PC-3 (cell line): ENCODE measurements at regions not wholly inside any gene's neighbourhood (a gene's known extent, or its start where the extent isn't known, plus 50 kb on each side); places are given as distances from the start of the nearest gene placed in this dataset.

Experiments
- ATAC-seq: fragments of 200-7000 bp; cut with Tn5 transposase; 2 replicates; pipeline ENCODE4 v1.9.1; 2020; ENCODE audit warnings: mild to moderate bottlenecking, moderate library complexity
- BruUV-seq: library from RNA; stranded (reverse); fragments of 400-500 nt; replicated peaks from 2 replicates; lab custom pipeline; 2021; lab: Mats Ljungman, UMichigan
- CTCF ChIA-PET: fragments of 300-600 bp; sonication (Branson Sonifier 250); formaldehyde crosslinking; loops from one replicate; lab custom pipeline; 2022; ENCODE audit warnings: antibody characterized with exemption; lab: Charles Lee
- POLR2A ChIA-PET: fragments of 300-600 bp; sonication (Branson Sonifier 250); formaldehyde crosslinking; loops from one replicate; lab custom pipeline; 2022; ENCODE audit warnings: antibody characterized with exemption; ENCODE audit not compliant: unreplicated experiment; lab: Charles Lee
- DNase-seq: peaks from one replicate; pipeline ENCODE4 v3.0.0-alpha.2; 2015
- H2AFZ ChIP-seq: fragments of 300-600 bp; sonication (generic); 2 replicates; pipeline ENCODE4 v1.6.0; 2016; ENCODE audit warnings: antibody characterized with exemption, low read length
- H3F3A ChIP-seq: fragments of 300-600 bp; sonication (generic); one replicate; pipeline ENCODE4 v1.6.0; 2017; ENCODE audit warnings: antibody characterized with exemption, low read length, control low read depth, mild to moderate bottlenecking; ENCODE audit not compliant: unreplicated experiment
- H3K27ac ChIP-seq: fragments of 300-600 bp; sonication (generic); 2 replicates; pipeline ENCODE4 v1.5.1; 2016; ENCODE audit warnings: mild to moderate bottlenecking, low read length
- H3K27me3 ChIP-seq: fragments of 300-600 bp; sonication (generic); 2 replicates; pipeline ENCODE4 v1.6.1; 2016; ENCODE audit warnings: low read length, mixed read lengths
- H3K36me3 ChIP-seq: fragments of 300-600 bp; sonication (generic); 2 replicates; pipeline ENCODE4 v1.6.1; 2016; ENCODE audit warnings: low read depth, mixed run types, low read length, mixed read lengths
- H3K4me1 ChIP-seq: fragments of 300-600 bp; sonication (generic); 2 replicates; pipeline ENCODE4 v1.5.1; 2016; ENCODE audit warnings: low read length; ENCODE audit not compliant: insufficient read depth
- H3K4me2 ChIP-seq: fragments of 300-600 bp; sonication (generic); 2 replicates; pipeline ENCODE4 v1.6.0; 2016; ENCODE audit warnings: low read length
- H3K4me3 ChIP-seq: fragments of 300-600 bp; sonication (generic); 2 replicates; pipeline ENCODE4 v1.5.1; 2016; ENCODE audit warnings: mild to moderate bottlenecking, low read length, mixed read lengths
- H3K79me2 ChIP-seq: fragments of 300-600 bp; sonication (generic); 2 replicates; pipeline ENCODE4 v1.6.1; 2017; ENCODE audit warnings: low read length, mixed read lengths
- H3K9ac ChIP-seq: fragments of 300-600 bp; sonication (generic); 2 replicates; pipeline ENCODE4 v1.6.0; 2016; ENCODE audit warnings: mild to moderate bottlenecking, low read length
- H3K9me2 ChIP-seq: fragments of 300-600 bp; sonication (generic); replicated peaks from 2 replicates; pipeline ENCODE4 v1.6.1; 2016; ENCODE audit warnings: mixed run types, low read length, mixed read lengths
- H3K9me3 ChIP-seq: fragments of 300-600 bp; sonication (generic); 2 replicates; pipeline ENCODE4 v1.6.1; 2016; ENCODE audit warnings: low read length, mixed read lengths
- H4K20me1 ChIP-seq: fragments of 300-600 bp; sonication (generic); 2 replicates; pipeline ENCODE4 v1.6.1; 2016; ENCODE audit warnings: low read length, mixed read lengths
- EZH2 ChIP-seq: fragments of 300-600 bp; sonication (generic); IDR thresholded peaks from one replicate; pipeline ENCODE4 v1.6.1; 2017; ENCODE audit warnings: antibody characterized with exemption, mild to moderate bottlenecking, low read length; ENCODE audit not compliant: unreplicated experiment
- EZH2phosphoT487 ChIP-seq: fragments of 300-600 bp; sonication (generic); IDR thresholded peaks from 2 replicates; pipeline ENCODE4 v1.6.1; 2018; ENCODE audit warnings: mild to moderate bottlenecking, antibody characterized with exemption, low read length, borderline replicate concordance
- intact Hi-C: fragments of 100-400 bp; cut with micrococcal nuclease; formaldehyde crosslinking; loops from 2 replicates; pipeline ENCODE4 v1.9.0; 2023
- TF ChIP-seq, protein P1 (sequence below): fragments of 300-600 bp; sonication (generic); conservative IDR thresholded peaks from 2 replicates; pipeline ENCODE4 v1.5.1; 2017; ENCODE audit warnings: antibody characterized with exemption, low read depth, mild to moderate bottlenecking, low read length

DNA sequence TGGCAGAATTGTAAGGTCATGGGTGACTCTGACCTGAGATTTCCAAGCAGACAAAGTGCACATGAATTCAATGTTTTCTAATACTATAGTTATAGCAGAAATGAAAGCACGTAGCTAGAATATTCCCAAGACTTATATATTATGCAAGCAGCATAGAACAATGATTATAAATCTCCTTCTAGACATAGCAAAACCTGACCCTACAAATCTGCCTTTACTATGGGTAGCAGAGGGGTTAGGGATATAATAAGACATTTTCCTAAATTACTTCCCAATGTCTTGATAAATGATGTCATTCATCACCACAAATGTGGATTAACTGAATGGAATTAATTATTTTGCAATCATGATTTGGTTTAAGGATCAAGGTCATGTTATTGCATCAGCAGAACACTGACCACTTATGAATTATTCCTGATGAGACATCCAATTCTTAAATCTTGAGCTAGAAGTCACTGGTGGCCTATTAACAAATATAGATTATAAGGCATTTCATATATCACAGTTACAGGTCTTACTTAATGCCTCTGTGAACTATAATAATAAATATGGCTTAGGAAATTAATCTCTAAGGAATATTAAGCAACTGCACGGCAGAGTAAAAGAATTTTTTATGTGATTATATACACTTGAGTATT lies 776.6 kb downstream of the AMY1C start:
- ATAC-seq = no peak
- H3K9ac ChIP-seq = no peak overlapping the region
- no peak for TF ChIP-seq EZH2
- TF ChIP-seq, protein P1, sequence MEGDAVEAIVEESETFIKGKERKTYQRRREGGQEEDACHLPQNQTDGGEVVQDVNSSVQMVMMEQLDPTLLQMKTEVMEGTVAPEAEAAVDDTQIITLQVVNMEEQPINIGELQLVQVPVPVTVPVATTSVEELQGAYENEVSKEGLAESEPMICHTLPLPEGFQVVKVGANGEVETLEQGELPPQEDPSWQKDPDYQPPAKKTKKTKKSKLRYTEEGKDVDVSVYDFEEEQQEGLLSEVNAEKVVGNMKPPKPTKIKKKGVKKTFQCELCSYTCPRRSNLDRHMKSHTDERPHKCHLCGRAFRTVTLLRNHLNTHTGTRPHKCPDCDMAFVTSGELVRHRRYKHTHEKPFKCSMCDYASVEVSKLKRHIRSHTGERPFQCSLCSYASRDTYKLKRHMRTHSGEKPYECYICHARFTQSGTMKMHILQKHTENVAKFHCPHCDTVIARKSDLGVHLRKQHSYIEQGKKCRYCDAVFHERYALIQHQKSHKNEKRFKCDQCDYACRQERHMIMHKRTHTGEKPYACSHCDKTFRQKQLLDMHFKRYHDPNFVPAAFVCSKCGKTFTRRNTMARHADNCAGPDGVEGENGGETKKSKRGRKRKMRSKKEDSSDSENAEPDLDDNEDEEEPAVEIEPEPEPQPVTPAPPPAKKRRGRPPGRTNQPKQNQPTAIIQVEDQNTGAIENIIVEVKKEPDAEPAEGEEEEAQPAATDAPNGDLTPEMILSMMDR = no peak
- no peak for TF ChIP-seq EZH2phosphoT487
- no peak overlapping the region for H3K4me3 ChIP-seq
- no peaks in the 10 kb centered on the region for H4K20me1 ChIP-seq
- no peaks in the 10 kb centered on the region for H3F3A ChIP-seq
- H3K9me2 ChIP-seq = no peaks in the 10 kb centered on the region
- H3K36me3 ChIP-seq = no peaks in the 10 kb centered on the region
- no peaks in the 10 kb centered on the region for H3K4me1 ChIP-seq
- intact Hi-C loops = no loop called here
- BruUV-seq = no TSS peak
- H3K79me2 ChIP-seq = no peaks in the 10 kb centered on the region
- no peak overlapping the region for H3K4me2 ChIP-seq
- H3K27ac ChIP-seq = no peak overlapping the region
- H2AFZ ChIP-seq = no peak overlapping the region
- POLR2A ChIA-PET = no interaction called here
- DNase-seq = no peak
- H3K9me3 ChIP-seq = no peaks in the 10 kb centered on the region
- CTCF ChIA-PET = no interaction called here
- H3K27me3 ChIP-seq = no peaks in the 10 kb centered on the region

DNA sequence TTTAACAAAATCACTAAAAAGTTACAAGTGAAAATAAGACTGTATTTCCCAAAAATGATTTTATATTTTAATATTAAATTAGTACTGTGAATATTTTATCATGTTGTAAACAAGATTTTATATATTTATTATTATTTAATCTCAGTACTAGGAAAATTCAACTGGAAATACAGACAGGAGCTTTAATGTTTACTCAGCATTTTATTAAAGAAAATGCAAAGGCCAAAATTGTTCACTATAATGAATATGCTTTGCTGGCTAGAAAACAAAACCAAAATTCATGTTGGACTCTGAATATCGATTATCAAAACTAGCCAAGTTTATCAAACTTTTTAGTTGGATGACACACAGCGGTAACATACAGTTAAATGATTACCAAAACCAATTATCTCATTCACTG lies 782.3 kb downstream of the AMY1C start:
- H3F3A ChIP-seq = no peaks in the 10 kb centered on the region
- no TSS peak for BruUV-seq
- no peaks in the 10 kb centered on the region for H4K20me1 ChIP-seq
- H3K4me2 ChIP-seq = no peak overlapping the region
- H3K27ac ChIP-seq = no peak overlapping the region
- H3K4me3 ChIP-seq = no peak overlapping the region
- H3K4me1 ChIP-seq = no peaks in the 10 kb centered on the region
- intact Hi-C loops = no loop called here
- 0 out of 2 replicates have a peak, but pooled peaks cover 4% of the 10 kb centered on the region for H3K27me3 ChIP-seq
- H3K9ac ChIP-seq = no peak overlapping the region
- H3K9me3 ChIP-seq = no peaks in the 10 kb centered on the region
- TF ChIP-seq EZH2 = no peak
- TF ChIP-seq, protein P1 = no peak
- no peak for TF ChIP-seq EZH2phosphoT487
- H2AFZ ChIP-seq = no peak overlapping the region
- no peak for ATAC-seq
- no peaks in the 10 kb centered on the region for H3K9me2 ChIP-seq
- no peaks in the 10 kb centered on the region for H3K36me3 ChIP-seq
- H3K79me2 ChIP-seq = no peaks in the 10 kb centered on the region
- ChIA-PET POLR2A (no interaction called here), CTCF (no interaction called here)
- DNase-seq = no peak

DNA sequence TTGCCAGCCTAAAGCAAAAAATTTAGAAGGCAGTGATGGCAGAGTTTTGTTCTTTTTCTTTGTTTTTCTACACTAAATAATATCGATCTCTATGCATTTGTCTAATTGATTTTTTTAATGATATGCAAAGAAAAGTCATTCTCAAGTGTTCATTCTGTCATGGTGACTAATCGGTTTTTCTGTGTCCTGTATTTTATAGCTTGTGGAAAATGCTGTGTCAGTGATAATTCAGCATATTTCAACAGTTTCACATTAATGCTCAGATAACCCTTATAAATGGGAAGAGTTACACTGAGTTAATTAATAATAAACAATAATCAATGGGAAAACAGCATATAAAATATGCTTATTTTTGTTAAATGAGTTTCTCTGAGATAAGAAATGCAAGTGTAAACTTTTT lies 824.9 kb downstream of the AMY1C start:
- H3K9me2 ChIP-seq = no peaks in the 10 kb centered on the region
- H3K9ac ChIP-seq = no peak overlapping the region
- TF ChIP-seq, protein P1 = no peak
- no peak for TF ChIP-seq EZH2
- TF ChIP-seq EZH2phosphoT487 = no peak
- no peak overlapping the region for H3K4me2 ChIP-seq
- H2AFZ ChIP-seq = no peak overlapping the region
- CTCF ChIA-PET = no interaction called here
- H3K79me2 ChIP-seq = no peaks in the 10 kb centered on the region
- no peaks in the 10 kb centered on the region for H3K9me3 ChIP-seq
- H3K4me1 ChIP-seq = no peaks in the 10 kb centered on the region
- BruUV-seq = no TSS peak
- H3K4me3 ChIP-seq = no peak overlapping the region
- intact Hi-C loops = no loop called here
- POLR2A ChIA-PET = no interaction called here
- no peak for DNase-seq
- H3K27me3 ChIP-seq = no peaks in the 10 kb centered on the region
- ATAC-seq = no peak
- no peaks in the 10 kb centered on the region for H3F3A ChIP-seq
- no peaks in the 10 kb centered on the region for H3K36me3 ChIP-seq
- no peaks in the 10 kb centered on the region for H4K20me1 ChIP-seq
- no peak overlapping the region for H3K27ac ChIP-seq
